Endothelial cell of umbilical vein (primary cell): ENCODE measurements at regions not wholly inside any gene's neighbourhood (a gene's known extent, or its start where the extent isn't known, plus 50 kb on each side); places are given as distances from the start of the nearest gene placed in this dataset.

ENCODE experiments used
- BruUV-seq: library from RNA; stranded (reverse); fragments of 400-500 nt; replicated peaks from 2 replicates; lab custom pipeline; 2021; lab: Mats Ljungman, UMichigan
- CTCF ChIA-PET: fragments of 300-600, 350-600 bp; sonication (Branson Sonifier 250); formaldehyde crosslinking; loops from one replicate; lab custom pipeline; 2021; ENCODE audit warnings: antibody characterized with exemption, inconsistent platforms; lab: Charles Lee
- POLR2A ChIA-PET: fragments of 300-600, 350-600 bp; sonication (Branson Sonifier 250); formaldehyde crosslinking; loops from one replicate; lab custom pipeline; 2021; ENCODE audit warnings: antibody characterized with exemption, inconsistent platforms; lab: Charles Lee
- DNase-seq: peaks from one replicate; pipeline ENCODE4 v3.0.0-alpha.2; 2011; ENCODE audit warnings: low read depth, low spot score
- FAIRE-seq: peaks from 2 replicates; lab custom pipeline; 2011; peaks lifted over from hg19 to GRCh38; lab: Jason Lieb, UNC
- H2AFZ ChIP-seq: 2 replicates; pipeline ENCODE4 v1.6.0; 2012; ENCODE audit warnings: low read depth, low read length, control low read depth, inconsistent platforms
- H3K27ac ChIP-seq: 2 replicates; pipeline ENCODE4 v1.5.1; 2011; ENCODE audit warnings: low read depth, mild to moderate bottlenecking, control low read depth, low read length, moderate library complexity; ENCODE audit not compliant: insufficient read depth
- H3K27me3 ChIP-seq, 2 experiments: 2 replicates each; pipeline versions ENCODE4 v1.6.0 to v1.6.1; 2011; ENCODE audit warnings: low read length in 2 of 2, mixed read lengths in 1 of 2; ENCODE audit not compliant: control insufficient read depth in 2 of 2, insufficient read depth in 2 of 2
- H3K36me3 ChIP-seq, 2 experiments: 2 replicates in 1 of 2; 3 replicates in 1 of 2; pipeline ENCODE4 v1.5.1; 2011; ENCODE audit warnings: low read length in 2 of 2, mild to moderate bottlenecking in 1 of 2, moderate library complexity in 1 of 2; ENCODE audit not compliant: control insufficient read depth in 2 of 2, insufficient read depth in 2 of 2; ENCODE audit errors: extremely low read depth in 1 of 2
- H3K4me1 ChIP-seq: 3 replicates; pipeline ENCODE4 v1.5.1; 2011; ENCODE audit warnings: mild to moderate bottlenecking, low read length; ENCODE audit not compliant: control insufficient read depth, insufficient read depth; ENCODE audit errors: extremely low read depth
- H3K4me2 ChIP-seq: 2 replicates; pipeline ENCODE4 v1.6.1; 2011; ENCODE audit warnings: low read length, control low read depth, mixed read lengths; ENCODE audit not compliant: insufficient read depth
- H3K4me3 ChIP-seq, 3 experiments: fragments of 200-600 bp in 1 of 3; sonication (generic), shearing (Covaris generic) in 1 of 3; replicated peaks in 1 of 3; 2 replicates each; pipeline ENCODE4 v1.5.1; 2011 to 2016; ENCODE audit warnings: control low read depth in 3 of 3, low read length in 3 of 3, mild to moderate bottlenecking in 2 of 3, inconsistent platforms in 1 of 3, low read depth in 1 of 3, moderate library complexity in 1 of 3; ENCODE audit not compliant: insufficient read depth in 1 of 3
- H3K79me2 ChIP-seq: 2 replicates; pipeline ENCODE4 v1.6.0; 2012; ENCODE audit warnings: low read length, inconsistent platforms; ENCODE audit not compliant: control insufficient read depth, insufficient read depth
- H3K9ac ChIP-seq: replicated peaks from 2 replicates; pipeline ENCODE3; 2011; ENCODE audit warnings: low read length, control low read depth; ENCODE audit not compliant: insufficient read depth; ENCODE audit errors: extremely low read depth
- H3K9me1 ChIP-seq: replicated peaks from 3 replicates; pipeline ENCODE4 v1.6.0; 2011; ENCODE audit warnings: mild to moderate bottlenecking, low read length; ENCODE audit not compliant: control insufficient read depth, insufficient read depth; ENCODE audit errors: extremely low read depth
- H3K9me3 ChIP-seq: replicated peaks from 2 replicates; pipeline ENCODE4 v1.5.1; 2012; ENCODE audit warnings: low read length, inconsistent platforms; ENCODE audit not compliant: control insufficient read depth, insufficient read depth
- H4K20me1 ChIP-seq: replicated peaks from 2 replicates; pipeline ENCODE3; 2011; ENCODE audit warnings: mild to moderate bottlenecking, low read length; ENCODE audit not compliant: control insufficient read depth, insufficient read depth; ENCODE audit errors: extremely low read depth
- CTCF ChIP-seq, 2 donors: IDR thresholded peaks; 1 replicate in 1 of 2; 2 replicates in 1 of 2; pipeline ENCODE4 v1.5.1; 2011; ENCODE audit warnings: low read length in 2 of 2, mild to moderate bottlenecking in 2 of 2, moderate library complexity in 2 of 2, control low read depth in 1 of 2, inconsistent platforms in 1 of 2, low read depth in 1 of 2; ENCODE audit not compliant: insufficient read depth in 1 of 2; ENCODE audit errors: extremely low read depth in 1 of 2
- EZH2 ChIP-seq: IDR thresholded peaks from 2 replicates; pipeline ENCODE4 v1.6.1; 2012; ENCODE audit warnings: borderline replicate concordance, low read depth, mild to moderate bottlenecking, moderate library complexity, low read length, inconsistent platforms; ENCODE audit not compliant: severe bottlenecking
- GATA2 ChIP-seq: IDR thresholded peaks from 2 replicates; pipeline ENCODE4 v1.7.0; 2011; ENCODE audit warnings: low read depth, mild to moderate bottlenecking, moderate library complexity, mixed read lengths, low read length; ENCODE audit not compliant: insufficient read length, insufficient read depth
- JUN ChIP-seq: IDR thresholded peaks from 2 replicates; pipeline ENCODE4 v1.6.1; 2011; ENCODE audit warnings: borderline replicate concordance, low read depth; ENCODE audit not compliant: insufficient read length, insufficient read depth
- MAX ChIP-seq: IDR thresholded peaks from 2 replicates; pipeline ENCODE4 v1.6.1; 2011; ENCODE audit not compliant: insufficient read depth, insufficient read length
- MYC ChIP-seq: IDR thresholded peaks from one replicate; pipeline ENCODE4 v1.6.1; 2011; ENCODE audit warnings: mild to moderate bottlenecking, low read depth, low read length
- POLR2A ChIP-seq: IDR thresholded peaks from 2 replicates; pipeline ENCODE4 v1.6.1; 2012; ENCODE audit warnings: low read depth, mild to moderate bottlenecking, control low read depth, low read length
- dilution Hi-C: fragments of 300-500 bp; cut with MboI; formaldehyde crosslinking; loops from one replicate; pipeline ENCODE4 v1.15.0; 2019; ENCODE audit warnings: low sequenced_read_pairs; ENCODE audit not compliant: extremely low pct_ligation_motif_present
- intact Hi-C: fragments of 100-400 bp; cut with micrococcal nuclease; formaldehyde crosslinking; loops from one replicate; pipeline ENCODE4 v1.10.0; 2022

DNA sequence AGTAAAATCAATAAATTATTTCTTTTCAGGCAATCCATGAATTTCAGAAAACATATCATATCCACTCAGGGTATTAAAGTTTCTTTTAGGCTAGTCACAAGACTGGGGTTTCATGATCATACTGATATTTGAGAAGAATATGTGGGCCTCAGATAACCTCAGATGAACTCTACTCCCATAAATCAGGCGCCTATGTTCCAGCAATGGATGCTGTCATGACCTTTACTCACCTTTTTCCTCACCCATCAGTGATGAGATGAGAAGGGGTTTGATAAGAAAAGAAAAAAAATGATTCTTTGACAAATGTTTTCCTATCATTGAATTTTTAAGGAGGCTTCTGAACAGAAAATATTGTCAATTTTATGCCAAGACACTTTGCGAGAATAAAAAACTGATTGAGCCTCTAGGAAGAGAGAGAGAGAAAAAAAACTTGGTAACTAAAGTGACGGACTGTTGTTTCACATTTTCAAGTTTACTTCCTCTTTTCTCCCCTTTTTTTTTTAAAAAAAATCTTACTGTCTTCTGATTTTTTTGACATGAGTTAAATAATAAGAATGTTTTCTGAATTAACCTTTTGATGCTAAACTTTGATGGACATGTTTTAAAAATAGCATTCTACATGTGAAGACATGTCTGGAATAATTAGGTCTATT, 309.1 kb upstream of the MAP2 start:
- Histone ChIP-seq H4K20me1 (no peaks in the 10 kb centered on the region), H3K79me2 (no peaks in the 10 kb centered on the region), H3K36me3 (no peaks in the 10 kb centered on the region), H3K9ac (no peak overlapping the region), H3K4me3 (no peak overlapping the region), H3K27me3 (no peaks in the 10 kb centered on the region), H3K4me1 (no peaks in the 10 kb centered on the region), H3K27ac (no peak overlapping the region), H3K9me1 (no peaks in the 10 kb centered on the region), H2AFZ (no peak overlapping the region), H3K4me2 (no peak overlapping the region), H3K9me3 (no peaks in the 10 kb centered on the region)
- dilution Hi-C loops (no loop called here), intact Hi-C loops (no loop called here)
- CTCF ChIA-PET, result no interaction called here
- POLR2A ChIA-PET, result no interaction called here
- DNase-seq (no peak), FAIRE-seq (no peak)
- BruUV-seq, result no TSS peak
- TF ChIP-seq MAX, result no peak
- TF ChIP-seq JUN, result no peak

- CTCF ChIA-PET, result no interaction called here
- DNase-seq (no peak), FAIRE-seq (no peak)
- H3K9me3 ChIP-seq, result peaks cover 4% of the 10 kb centered on the region
- no peaks in the 10 kb centered on the region for H3K27me3 ChIP-seq
- no peaks in the 10 kb centered on the region for H3K79me2 ChIP-seq
- no peak overlapping the region for H3K4me2 ChIP-seq
- no peak for TF ChIP-seq JUN
- no peak for TF ChIP-seq GATA2
- no peak for TF ChIP-seq POLR2A
- TF ChIP-seq EZH2, result no peak
- no peak for TF ChIP-seq MYC
- no peak for TF ChIP-seq CTCF (IDR thresholded peaks at IDR 0.05; ENCODE audit: extremely low read depth in 1 of 2, insufficient read depth in 1 of 2, low read depth in 1 of 2, low read length in 2 of 2)
- no peak for TF ChIP-seq MAX
- H3K9me1 ChIP-seq, result no peaks in the 10 kb centered on the region
- intact Hi-C loops, result no loop called here
- H3K36me3 ChIP-seq, result no peaks in the 10 kb centered on the region
- no peak overlapping the region for H3K27ac ChIP-seq
- POLR2A ChIA-PET, result no interaction called here
- no peaks in the 10 kb centered on the region for H3K4me1 ChIP-seq
- no peak overlapping the region for H3K4me3 ChIP-seq
- H3K9ac ChIP-seq, result no peak overlapping the region
- no peaks in the 10 kb centered on the region for H4K20me1 ChIP-seq
- BruUV-seq, result no TSS peak
- H2AFZ ChIP-seq, result no peak overlapping the region
- dilution Hi-C loops, result no loop called here
These were observed 302.2 kb upstream of the MAP2 start for GRCh38 chr2:209121691-209122090.
